Omental fat pad (tissue), 3 donors: ENCODE measurements at regions not wholly inside any gene's neighbourhood (a gene's known extent, or its start where the extent isn't known, plus 50 kb on each side); places are given as distances from the start of the nearest gene placed in this dataset.

Source experiments
- ATAC-seq: fragments of 150-250 bp; one replicate; pipeline ENCODE4 v1.9.1; 2016; ENCODE audit warnings: mild to moderate bottlenecking, moderate library complexity; ENCODE audit not compliant: low FRiP score
- DNase-seq: peaks from one replicate; pipeline ENCODE4 v3.0.0-alpha.2; 2019; ENCODE audit warnings: low spot score
- TF ChIP-seq, protein P1 (sequence below), 3 donors: fragments of 450-650 bp; IDR thresholded peaks; one replicate each; pipeline ENCODE4 v1.5.1; 2016 to 2017; ENCODE audit warnings: antibody characterized with exemption in 3 of 3, mild to moderate bottlenecking in 3 of 3, moderate library complexity in 2 of 3

DNA sequence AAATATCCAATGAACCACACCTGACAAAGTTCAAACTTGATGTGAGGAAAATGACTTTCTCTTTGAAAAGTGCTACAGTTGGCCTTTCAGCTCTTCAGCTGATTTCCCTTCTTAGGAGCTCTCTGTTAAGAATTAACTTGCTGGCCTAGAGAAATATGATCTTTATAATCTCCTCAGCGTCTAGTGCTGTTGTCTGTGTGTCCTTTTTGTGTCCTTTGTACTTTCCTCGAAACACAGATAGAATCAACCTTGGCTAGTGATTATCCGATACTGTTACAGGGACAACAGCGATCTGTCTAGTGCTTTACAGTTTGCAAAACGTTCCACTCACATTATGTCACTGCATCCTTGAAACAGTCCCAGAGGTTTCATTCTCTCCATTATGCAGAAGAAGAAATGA, 162.8 kb upstream of the RMST start:
- ATAC-seq (no peak), DNase-seq (no peak)
- TF ChIP-seq, protein P1, sequence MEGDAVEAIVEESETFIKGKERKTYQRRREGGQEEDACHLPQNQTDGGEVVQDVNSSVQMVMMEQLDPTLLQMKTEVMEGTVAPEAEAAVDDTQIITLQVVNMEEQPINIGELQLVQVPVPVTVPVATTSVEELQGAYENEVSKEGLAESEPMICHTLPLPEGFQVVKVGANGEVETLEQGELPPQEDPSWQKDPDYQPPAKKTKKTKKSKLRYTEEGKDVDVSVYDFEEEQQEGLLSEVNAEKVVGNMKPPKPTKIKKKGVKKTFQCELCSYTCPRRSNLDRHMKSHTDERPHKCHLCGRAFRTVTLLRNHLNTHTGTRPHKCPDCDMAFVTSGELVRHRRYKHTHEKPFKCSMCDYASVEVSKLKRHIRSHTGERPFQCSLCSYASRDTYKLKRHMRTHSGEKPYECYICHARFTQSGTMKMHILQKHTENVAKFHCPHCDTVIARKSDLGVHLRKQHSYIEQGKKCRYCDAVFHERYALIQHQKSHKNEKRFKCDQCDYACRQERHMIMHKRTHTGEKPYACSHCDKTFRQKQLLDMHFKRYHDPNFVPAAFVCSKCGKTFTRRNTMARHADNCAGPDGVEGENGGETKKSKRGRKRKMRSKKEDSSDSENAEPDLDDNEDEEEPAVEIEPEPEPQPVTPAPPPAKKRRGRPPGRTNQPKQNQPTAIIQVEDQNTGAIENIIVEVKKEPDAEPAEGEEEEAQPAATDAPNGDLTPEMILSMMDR (IDR thresholded peaks at IDR 0.05): no peak

DNA sequence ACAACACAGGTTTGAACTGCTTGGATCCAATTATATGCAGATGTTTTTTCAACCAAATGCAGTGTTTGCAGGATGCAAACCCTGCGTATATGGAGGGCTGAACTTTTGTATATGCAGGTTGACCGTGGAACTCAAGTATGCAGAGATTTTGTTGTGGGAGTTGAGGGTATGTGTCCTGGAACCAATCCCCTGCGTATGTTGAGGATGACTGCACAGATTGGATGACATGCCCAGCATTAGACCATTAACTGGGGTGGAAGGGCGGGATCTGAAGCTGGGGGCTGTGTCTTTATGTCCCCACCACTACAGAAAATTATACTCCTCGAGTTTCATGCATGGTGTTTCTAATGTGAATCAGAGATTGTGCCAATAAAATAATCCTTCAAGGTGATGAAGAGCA, 162.2 kb upstream of the RMST start:
- DNase-seq (no peak), ATAC-seq (no peak)
- TF ChIP-seq, protein P1 (IDR thresholded peaks at IDR 0.05): no peak

DNA sequence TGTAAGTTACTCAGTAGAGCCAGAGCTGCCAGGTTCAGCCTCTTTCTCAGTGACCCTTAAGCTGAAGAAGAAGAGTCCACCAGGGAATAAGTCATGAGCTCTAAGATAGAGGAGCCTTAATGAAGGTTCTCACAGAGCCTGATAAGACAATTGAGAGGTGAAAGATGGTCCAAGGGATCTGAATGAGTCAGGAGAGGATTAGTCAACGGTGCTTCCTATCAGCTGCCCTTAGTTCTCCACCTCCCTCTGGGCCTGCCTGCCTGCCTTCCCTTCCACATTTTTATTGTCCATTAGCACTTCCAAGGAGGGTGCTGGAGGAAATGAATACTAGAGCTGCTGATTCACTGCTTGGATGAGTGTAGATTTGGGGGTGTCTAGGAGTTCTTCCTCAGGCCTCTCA, 161.7 kb upstream of the RMST start:
- TF ChIP-seq, protein P1 (IDR thresholded peaks at IDR 0.05): no peak
- ATAC-seq (no peak), DNase-seq (no peak)

DNA sequence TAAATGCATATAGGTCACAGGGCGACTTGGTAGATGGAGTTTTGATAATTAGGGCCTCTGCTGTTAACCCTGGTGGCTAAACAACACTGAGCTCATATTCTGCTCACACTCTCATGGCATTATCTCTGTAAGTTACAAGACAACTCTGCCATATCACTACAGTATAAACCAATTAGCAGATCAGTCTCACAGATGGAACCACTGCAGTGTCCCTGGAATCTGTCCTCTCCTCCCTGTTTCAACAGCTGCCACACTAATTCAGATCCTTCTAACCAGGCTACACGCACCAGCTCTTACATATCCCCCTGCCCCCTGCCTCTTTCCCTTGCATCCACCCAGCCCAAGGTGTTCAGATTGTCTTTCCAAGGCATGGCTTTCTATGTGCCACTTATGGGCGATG, 161.0 kb upstream of the RMST start:
- TF ChIP-seq, protein P1 (IDR thresholded peaks at IDR 0.05): no peak
- DNase-seq (no peak), ATAC-seq (no peak)

DNA sequence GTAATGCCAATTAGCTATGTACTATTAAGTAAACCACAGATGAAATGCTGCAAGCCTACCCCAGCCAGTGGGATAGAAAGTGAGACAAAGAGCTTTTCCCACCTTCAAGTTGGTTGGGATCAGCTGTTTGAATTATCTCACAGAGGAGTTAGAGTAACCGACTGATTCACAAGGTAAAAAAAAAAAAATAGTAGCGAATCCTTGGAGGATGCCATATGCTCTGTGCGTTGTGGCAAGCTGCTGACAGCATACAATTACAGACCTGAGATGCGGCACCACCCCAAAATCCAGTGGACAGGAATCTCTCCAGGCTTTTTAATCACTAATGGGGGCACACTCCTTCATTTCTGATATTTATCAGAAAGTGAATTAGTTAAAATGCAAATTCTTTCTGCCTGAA, 157.0 kb upstream of the RMST start:
- DNase-seq: no peak

DNA sequence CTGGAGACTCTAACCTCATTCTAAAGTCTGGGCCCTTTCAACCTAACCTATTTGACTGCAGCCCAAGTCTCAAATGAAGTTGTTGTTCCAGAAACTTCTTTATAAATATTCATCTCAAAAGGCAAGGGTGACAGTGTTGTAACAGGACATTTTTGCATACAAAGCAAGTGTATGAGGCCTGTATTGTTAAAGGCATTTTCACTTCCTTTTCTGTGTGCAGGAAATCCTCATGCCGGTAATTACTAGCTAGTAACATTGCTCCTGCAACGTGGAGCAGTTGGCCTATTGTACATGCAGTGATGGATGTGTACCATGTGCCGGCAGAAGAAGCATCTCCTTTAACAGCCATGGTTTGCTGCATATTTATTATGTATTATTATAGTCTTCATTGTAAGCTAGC, 156.5 kb upstream of the RMST start:
- ATAC-seq (no peak), DNase-seq (no peak)
- TF ChIP-seq, protein P1 (IDR thresholded peaks at IDR 0.05): no peak

More for the DNA sequence above, 157.0 kb upstream of the RMST start:
- TF ChIP-seq, protein P1 (IDR thresholded peaks at IDR 0.05): no peak
- ATAC-seq: no peak

DNA sequence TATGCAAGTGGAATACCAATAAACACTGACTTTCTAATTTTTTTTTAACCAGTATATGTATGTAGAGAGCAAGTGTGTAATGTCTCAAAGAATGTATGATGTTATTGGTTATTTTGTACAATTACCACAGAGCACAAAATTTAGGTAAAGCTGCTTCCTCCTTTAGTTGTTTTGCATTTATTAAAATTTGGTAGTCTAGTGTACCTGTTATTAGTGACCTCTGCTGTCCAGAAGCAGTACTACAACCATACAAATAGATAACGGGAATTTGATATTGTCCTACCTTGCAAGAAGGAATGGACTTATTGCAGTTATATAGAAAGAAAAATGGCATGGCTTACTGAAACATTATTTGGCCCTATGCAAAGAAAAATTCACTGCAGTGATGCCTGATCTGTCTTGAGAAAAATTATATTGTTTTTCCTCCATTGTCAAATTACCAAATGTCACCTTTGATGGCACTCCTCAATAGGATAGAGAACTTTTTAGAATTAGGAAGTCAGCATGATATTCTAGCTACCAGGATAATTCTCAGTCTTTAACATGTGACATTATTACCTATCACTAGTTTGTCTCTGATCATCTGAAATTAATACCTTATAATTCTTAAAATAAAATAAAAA, 153.9 kb upstream of the RMST start:
- no peak for DNase-seq
- TF ChIP-seq, protein P1 (IDR thresholded peaks at IDR 0.05): peak in 1 of 3 donors; percentile 3
- no peak for ATAC-seq
